Hepatocyte (in vitro differentiated cells): ENCODE measurements at regions not wholly inside any gene's neighbourhood (a gene's known extent, or its start where the extent isn't known, plus 50 kb on each side); places are given as distances from the start of the nearest gene placed in this dataset.

ENCODE experiments used
- DNase-seq: peaks from one replicate; pipeline ENCODE4 v3.0.0-alpha.2; 2016; ENCODE audit warnings: low spot score
- H2AFZ ChIP-seq: fragments of 200-600 bp; sonication (generic); 2 replicates; pipeline ENCODE4 v1.6.0; 2016; ENCODE audit warnings: antibody characterized with exemption, mild to moderate bottlenecking
- H3K27ac ChIP-seq: fragments of 200-600 bp; sonication (generic); 2 replicates; pipeline ENCODE4 v1.5.1; 2016; ENCODE audit warnings: mild to moderate bottlenecking
- H3K27me3 ChIP-seq: fragments of 200-600 bp; sonication (generic); 2 replicates; pipeline ENCODE4 v1.6.1; 2016
- H3K36me3 ChIP-seq: fragments of 200-600 bp; sonication (generic); replicated peaks from 2 replicates; pipeline ENCODE4 v1.5.1; 2016; ENCODE audit warnings: low read depth; ENCODE audit not compliant: insufficient read depth
- H3K4me1 ChIP-seq: fragments of 200-600 bp; sonication (generic); 2 replicates; pipeline ENCODE4 v1.5.1; 2016; ENCODE audit warnings: mild to moderate bottlenecking, moderate library complexity; ENCODE audit not compliant: insufficient read depth
- H3K4me2 ChIP-seq: fragments of 200-600 bp; sonication (generic); 2 replicates; pipeline ENCODE4 v1.6.0; 2016
- H3K4me3 ChIP-seq: fragments of 200-600 bp; sonication (generic); 2 replicates; pipeline ENCODE4 v1.5.1; 2016; ENCODE audit warnings: mild to moderate bottlenecking
- H3K79me2 ChIP-seq: fragments of 200-600 bp; sonication (generic); 2 replicates; pipeline ENCODE4 v1.6.0; 2017; ENCODE audit warnings: mild to moderate bottlenecking
- H3K9me2 ChIP-seq: fragments of 200-600 bp; sonication (generic); replicated peaks from 2 replicates; pipeline ENCODE4 v1.6.0; 2017; ENCODE audit warnings: mild to moderate bottlenecking; ENCODE audit not compliant: insufficient read depth
- H3K9me3 ChIP-seq: fragments of 200-600 bp; sonication (generic); 2 replicates; pipeline ENCODE4 v1.5.1; 2016; ENCODE audit warnings: low read depth, mild to moderate bottlenecking
- H4K20me1 ChIP-seq: fragments of 200-600 bp; sonication (generic); 2 replicates; pipeline ENCODE4 v1.6.0; 2016; ENCODE audit warnings: mild to moderate bottlenecking; ENCODE audit not compliant: insufficient read depth, poor library complexity, severe bottlenecking
- EZH2 ChIP-seq: fragments of 200-600 bp; sonication (generic); IDR thresholded peaks from 2 replicates; pipeline ENCODE4 v1.6.1; 2016; ENCODE audit warnings: antibody characterized with exemption, mild to moderate bottlenecking, borderline replicate concordance
- EZH2phosphoT487 ChIP-seq: fragments of 200-600 bp; sonication (generic); IDR thresholded peaks from one replicate; pipeline ENCODE4 v1.6.1; 2018; ENCODE audit warnings: antibody characterized with exemption, mild to moderate bottlenecking, low read depth, moderate library complexity; ENCODE audit not compliant: unreplicated experiment, severe bottlenecking
- WGBS: methylation state at CpG from one replicate; pipeline ENCODE4 v1.1.6; 2016; ENCODE audit warnings: low lambda C conversion rate; ENCODE audit errors: missing lambda C conversion rate; 5-methylcytosine and 5-hydroxymethylcytosine counted together
- TF ChIP-seq, protein P1 (sequence below): fragments of 200-600 bp; sonication (generic); IDR thresholded peaks from 2 replicates; pipeline ENCODE4 v1.5.1; 2016; ENCODE audit warnings: antibody characterized with exemption, mild to moderate bottlenecking; ENCODE audit not compliant: poor library complexity

DNA sequence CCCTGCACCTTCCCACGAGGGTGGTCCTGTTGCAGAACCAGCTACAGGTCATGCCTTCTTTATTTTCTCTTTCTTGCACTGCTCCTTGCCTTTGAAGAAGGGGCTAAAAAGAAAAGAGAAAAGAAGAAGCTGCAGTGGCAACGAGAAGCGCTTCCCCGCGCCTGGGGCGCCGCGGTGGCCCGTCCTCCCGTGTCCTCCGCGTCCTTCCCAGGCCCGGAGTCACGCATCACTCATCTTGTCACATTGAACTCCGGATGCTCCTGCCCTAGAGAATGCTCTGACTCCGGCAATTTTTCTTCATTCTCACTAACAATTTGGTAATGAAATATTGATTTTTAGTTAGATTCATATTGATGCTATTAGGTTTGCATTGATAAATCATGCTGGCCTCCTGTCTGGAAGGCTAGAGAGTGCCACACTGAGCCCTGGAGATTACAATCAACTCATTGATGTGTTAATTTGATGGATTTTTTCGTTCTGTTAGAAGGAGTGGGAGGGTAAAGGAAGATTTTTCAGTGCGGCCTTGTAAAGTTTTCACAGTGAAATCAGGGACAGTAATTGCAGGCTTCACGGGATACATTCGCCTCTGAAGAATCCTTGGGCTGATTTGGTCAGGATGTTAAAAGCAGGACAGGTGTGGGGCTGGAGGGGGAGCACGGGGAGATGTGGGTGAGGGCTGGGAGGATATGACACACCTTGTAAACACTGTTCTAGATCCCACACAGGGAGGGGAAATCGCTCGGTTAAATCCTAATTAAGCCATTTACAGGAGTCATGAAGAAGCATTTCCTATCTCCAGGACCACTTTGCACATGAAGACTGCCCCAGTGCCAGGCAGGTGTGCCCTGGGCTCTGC, 349.3 kb downstream of the ZNF516 start:
- Histone ChIP-seq H3K4me1 (no peaks in the 10 kb centered on the region), H3K27ac (no peak overlapping the region), H3K9me3 (no peaks in the 10 kb centered on the region), H3K79me2 (no peaks in the 10 kb centered on the region), H3K27me3 (no peaks in the 10 kb centered on the region), H3K4me2 (no peak overlapping the region), H2AFZ (no peak overlapping the region), H3K4me3 (no peak overlapping the region), H4K20me1 (no peaks in the 10 kb centered on the region), H3K9me2 (no peaks in the 10 kb centered on the region), H3K36me3 (no peaks in the 10 kb centered on the region)
- WGBS = 80% methylated on average over 23 of the region's 23 CpGs
- TF ChIP-seq EZH2phosphoT487 = no peak
- TF ChIP-seq, protein P1, sequence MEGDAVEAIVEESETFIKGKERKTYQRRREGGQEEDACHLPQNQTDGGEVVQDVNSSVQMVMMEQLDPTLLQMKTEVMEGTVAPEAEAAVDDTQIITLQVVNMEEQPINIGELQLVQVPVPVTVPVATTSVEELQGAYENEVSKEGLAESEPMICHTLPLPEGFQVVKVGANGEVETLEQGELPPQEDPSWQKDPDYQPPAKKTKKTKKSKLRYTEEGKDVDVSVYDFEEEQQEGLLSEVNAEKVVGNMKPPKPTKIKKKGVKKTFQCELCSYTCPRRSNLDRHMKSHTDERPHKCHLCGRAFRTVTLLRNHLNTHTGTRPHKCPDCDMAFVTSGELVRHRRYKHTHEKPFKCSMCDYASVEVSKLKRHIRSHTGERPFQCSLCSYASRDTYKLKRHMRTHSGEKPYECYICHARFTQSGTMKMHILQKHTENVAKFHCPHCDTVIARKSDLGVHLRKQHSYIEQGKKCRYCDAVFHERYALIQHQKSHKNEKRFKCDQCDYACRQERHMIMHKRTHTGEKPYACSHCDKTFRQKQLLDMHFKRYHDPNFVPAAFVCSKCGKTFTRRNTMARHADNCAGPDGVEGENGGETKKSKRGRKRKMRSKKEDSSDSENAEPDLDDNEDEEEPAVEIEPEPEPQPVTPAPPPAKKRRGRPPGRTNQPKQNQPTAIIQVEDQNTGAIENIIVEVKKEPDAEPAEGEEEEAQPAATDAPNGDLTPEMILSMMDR = no peak
- TF ChIP-seq EZH2 = no peak
- no peak for DNase-seq

- TF ChIP-seq EZH2phosphoT487 (no peak), EZH2 (no peak)
- TF ChIP-seq, protein P1 = no peak
- H3K79me2 ChIP-seq = no peaks in the 10 kb centered on the region
- no peaks in the 10 kb centered on the region for H3K36me3 ChIP-seq
- H3K9me2 ChIP-seq = no peaks in the 10 kb centered on the region
- no peak overlapping the region for H3K27ac ChIP-seq
- H3K4me2 ChIP-seq = no peak overlapping the region
- no peak overlapping the region for H3K4me3 ChIP-seq
- H3K9me3 ChIP-seq = no peaks in the 10 kb centered on the region
- H3K4me1 ChIP-seq = no peaks in the 10 kb centered on the region
- no peak for DNase-seq
- WGBS = 91% methylated on average over 18 of the region's 18 CpGs
- no peak overlapping the region for H2AFZ ChIP-seq
- H4K20me1 ChIP-seq = no peaks in the 10 kb centered on the region
- no peaks in the 10 kb centered on the region for H3K27me3 ChIP-seq
Measured at GRCh38 chr18:76144844-76145243, 350.2 kb downstream of the ZNF516 start.

DNA sequence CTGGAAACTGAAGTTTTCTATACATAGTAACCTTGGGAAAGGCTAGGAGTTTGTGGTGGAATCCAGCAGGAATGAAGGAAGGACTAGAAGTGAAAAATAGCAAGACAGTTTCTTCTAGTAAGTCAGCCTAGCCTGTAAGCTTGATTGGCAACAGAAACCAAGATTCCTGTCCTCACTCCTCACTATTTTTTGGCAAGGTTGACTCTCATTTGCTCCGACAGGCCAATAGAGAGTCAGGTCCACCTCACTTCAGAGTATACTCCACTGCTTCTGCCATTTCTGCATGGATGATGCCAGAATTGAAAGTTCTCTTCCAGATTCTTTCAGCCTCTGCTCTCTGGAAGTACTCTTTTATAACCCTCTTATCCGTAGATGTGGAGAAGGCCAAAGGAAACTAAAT, 352.4 kb downstream of the ZNF516 start:
- no peak overlapping the region for H3K4me2 ChIP-seq
- H2AFZ ChIP-seq = no peak overlapping the region
- H3K27ac ChIP-seq = no peak overlapping the region
- no peaks in the 10 kb centered on the region for H3K4me1 ChIP-seq
- H3K4me3 ChIP-seq = no peak overlapping the region
- no peak for DNase-seq
- no peaks in the 10 kb centered on the region for H3K79me2 ChIP-seq
- no peaks in the 10 kb centered on the region for H3K9me3 ChIP-seq
- no peaks in the 10 kb centered on the region for H3K27me3 ChIP-seq
- no peak for TF ChIP-seq EZH2phosphoT487
- TF ChIP-seq EZH2 = no peak
- TF ChIP-seq, protein P1 = no peak
- no peaks in the 10 kb centered on the region for H3K36me3 ChIP-seq
- H3K9me2 ChIP-seq = no peaks in the 10 kb centered on the region
- WGBS = 90% methylated on average over 2 of the region's 2 CpGs
- H4K20me1 ChIP-seq = no peaks in the 10 kb centered on the region

DNA sequence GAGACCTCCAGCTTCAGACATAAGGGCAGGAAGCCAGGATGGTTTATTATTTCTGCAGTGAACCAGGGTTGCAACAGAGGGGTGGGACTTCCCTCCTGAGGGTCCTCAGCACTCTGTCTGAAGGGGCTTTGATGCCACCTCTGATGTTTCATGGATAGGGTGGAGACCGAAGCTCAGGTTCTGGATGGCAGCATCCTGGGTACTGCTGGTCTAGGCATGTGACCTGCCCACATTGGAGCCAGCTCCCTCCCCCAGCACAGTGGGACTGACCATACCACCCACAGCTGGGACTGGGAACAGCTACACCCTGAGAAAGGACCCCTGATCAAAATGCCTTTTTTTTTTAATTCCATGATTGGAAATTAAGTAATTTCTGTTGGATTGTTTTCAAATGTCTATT, 355.2 kb downstream of the ZNF516 start:
- no peak overlapping the region for H3K27ac ChIP-seq
- no peak for DNase-seq
- H4K20me1 ChIP-seq = no peaks in the 10 kb centered on the region
- H3K9me3 ChIP-seq = no peaks in the 10 kb centered on the region
- H3K4me3 ChIP-seq = no peak overlapping the region
- H3K36me3 ChIP-seq = no peaks in the 10 kb centered on the region
- 100% methylated on average over 1 of the region's 1 CpG for WGBS
- no peaks in the 10 kb centered on the region for H3K9me2 ChIP-seq
- no peaks in the 10 kb centered on the region for H3K79me2 ChIP-seq
- H3K4me2 ChIP-seq = no peak overlapping the region
- TF ChIP-seq EZH2phosphoT487 = no peak
- TF ChIP-seq EZH2 = no peak
- TF ChIP-seq, protein P1 = no peak
- no peaks in the 10 kb centered on the region for H3K4me1 ChIP-seq
- H2AFZ ChIP-seq = no peak overlapping the region
- H3K27me3 ChIP-seq = no peaks in the 10 kb centered on the region
